Retinal pigment epithelial cell (primary cell): ENCODE measurements at regions not wholly inside any gene's neighbourhood (a gene's known extent, or its start where the extent isn't known, plus 50 kb on each side); places are given as distances from the start of the nearest gene placed in this dataset.

ENCODE experiments used
- DNase-seq: peaks from one replicate; pipeline ENCODE4 v3.0.0-alpha.2; 2010; ENCODE audit warnings: low read depth
- H3K4me3 ChIP-seq: 2 replicates; pipeline ENCODE4 v1.5.1; 2011; ENCODE audit warnings: mild to moderate bottlenecking, low read length, control low read depth, moderate library complexity
- CTCF ChIP-seq: conservative IDR thresholded peaks from 2 replicates; pipeline ENCODE4 v1.5.1; 2011; ENCODE audit warnings: low read depth, low read length, control low read depth, inconsistent platforms

GRCh38 chr4:126851391-126851790, 781.4 kb upstream of the INTU start:
- DNase-seq, result peak; percentile 36
- TF ChIP-seq CTCF, result no peak
- no peak overlapping the region for H3K4me3 ChIP-seq

- H3K4me3 ChIP-seq, result no peak overlapping the region
- DNase-seq, result no peak
- TF ChIP-seq CTCF, result no peak
Observed at GRCh38 chr4:126853715-126854114, 779.0 kb upstream of the INTU start.

GRCh38 chr4:126856906-126857305, 775.9 kb upstream of the INTU start:
- no peak for DNase-seq
- no peak overlapping the region for H3K4me3 ChIP-seq
- no peak for TF ChIP-seq CTCF

GRCh38 chr4:126859314-126859713, 773.4 kb upstream of the INTU start:
- TF ChIP-seq CTCF, result no peak
- no peak for DNase-seq

GRCh38 chr4:126859872-126860271, 772.9 kb upstream of the INTU start:
- DNase-seq, result no peak
- no peak overlapping the region for H3K4me3 ChIP-seq
- TF ChIP-seq CTCF, result no peak

More at GRCh38 chr4:126859314-126859713, 773.4 kb upstream of the INTU start:
- no peak overlapping the region for H3K4me3 ChIP-seq

- TF ChIP-seq CTCF, result no peak
- no peak overlapping the region for H3K4me3 ChIP-seq
- DNase-seq, result no peak
Observed at GRCh38 chr4:126860308-126860707, 772.4 kb upstream of the INTU start.

- H3K4me3 ChIP-seq, result no peak overlapping the region
- no peak for DNase-seq
- no peak for TF ChIP-seq CTCF
Observed at GRCh38 chr4:126869967-126870366, 762.8 kb upstream of the INTU start.
